ENCODE measurements at regions not wholly inside any gene's neighbourhood (a gene's known extent, or its start where the extent isn't known, plus 50 kb on each side); places are given as distances from the start of the nearest gene placed in this dataset.
"Not testable (repeated sequence)": the region's sequence is repeated elsewhere in the genome, so short reads cannot be mapped to it uniquely, and the experiment has no call there.

DNA sequence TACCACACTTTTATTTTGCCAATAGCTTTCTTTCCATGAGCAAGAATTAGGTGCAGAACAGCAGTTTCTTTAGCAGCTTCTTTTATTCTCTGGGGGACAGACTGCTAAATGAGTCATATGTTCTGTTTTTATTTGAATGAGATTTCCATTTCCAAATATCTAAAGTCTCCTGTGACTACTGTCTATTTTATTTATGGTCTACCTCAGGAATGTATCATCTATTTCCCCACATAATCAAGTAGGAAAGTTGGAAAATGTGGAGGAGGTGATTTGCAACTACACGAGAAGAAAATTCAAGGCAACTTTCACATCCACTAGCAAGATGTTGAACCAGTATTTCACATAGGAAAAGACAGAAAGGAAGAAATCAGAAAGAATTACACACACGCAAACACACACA, 139.9 kb upstream of the MEX3C start:
- no peak for DNase-seq

DNA sequence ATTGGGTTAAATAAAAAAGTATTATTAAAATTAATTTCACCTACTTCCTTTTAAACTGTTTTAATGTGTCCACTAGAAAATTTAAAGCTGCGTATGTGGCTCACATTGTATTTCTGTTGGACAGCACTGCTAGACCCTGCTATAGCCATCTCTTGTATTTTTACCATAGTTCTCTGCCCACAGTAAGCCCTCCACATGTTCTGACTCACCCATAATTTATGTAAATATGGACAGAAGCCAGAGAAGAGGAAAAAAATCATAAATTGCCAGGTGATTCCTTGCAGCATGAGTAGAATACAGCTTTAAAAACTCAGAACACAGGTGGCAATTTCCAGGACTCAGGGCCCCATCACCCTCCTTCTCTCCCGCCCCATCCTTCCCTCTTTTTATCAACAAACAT, 142.4 kb upstream of the MEX3C start:
- DNase-seq, result no peak

DNA sequence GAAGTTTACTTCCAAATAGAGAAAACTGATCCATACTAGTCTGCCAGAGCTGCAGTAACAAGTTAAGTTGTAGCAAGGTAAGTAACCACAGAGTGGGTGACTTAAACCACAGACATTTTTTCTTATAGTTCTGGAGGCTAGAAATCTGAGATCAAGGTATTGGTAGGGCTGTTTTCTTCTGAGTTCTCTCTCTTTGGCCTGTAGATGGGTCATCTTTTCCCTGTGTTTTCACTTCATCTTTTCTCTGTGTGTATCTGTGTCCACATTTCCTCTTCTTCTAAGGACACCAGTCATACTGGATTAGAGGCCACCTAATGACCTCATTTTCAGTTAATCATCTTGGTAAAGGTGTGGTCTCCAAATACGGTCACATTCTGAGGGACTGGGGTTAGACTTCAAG, 142.9 kb upstream of the MEX3C start:
- no peak for DNase-seq

GRCh38 chr18:51342815-51343214, 145.3 kb upstream of the MEX3C start:
- no peak for DNase-seq

- DNase-seq, result no peak
Measured at GRCh38 chr18:51345848-51346391, 148.4 kb upstream of the MEX3C start.

DNA sequence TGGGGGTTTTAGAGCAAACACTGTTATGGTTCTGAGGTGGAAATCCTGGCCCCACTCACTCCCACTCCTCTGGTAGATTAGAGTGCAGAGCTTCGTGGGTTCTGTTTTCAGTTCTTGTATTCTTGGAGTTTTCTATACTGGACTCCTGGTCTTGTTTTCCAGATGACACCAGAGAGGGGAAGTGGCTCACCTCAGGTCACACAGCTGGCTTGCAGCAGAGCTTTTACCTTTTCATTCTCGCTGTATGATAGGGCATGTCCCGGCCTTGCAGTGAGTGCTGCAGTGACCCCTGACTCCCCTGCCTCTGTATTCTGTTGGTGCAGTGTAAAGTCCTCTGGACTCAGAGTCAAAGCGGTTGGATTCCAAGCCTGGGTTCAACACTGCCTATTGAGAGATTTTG, 148.9 kb upstream of the MEX3C start:
- DNase-seq, result no peak

GRCh38 chr18:51350081-51350480, 152.6 kb upstream of the MEX3C start:
- no peak for DNase-seq

- DNase-seq, result no peak
Measured at GRCh38 chr18:51355841-51356240, 158.4 kb upstream of the MEX3C start.

- not testable (repeated sequence) for DNase-seq
Measured at GRCh38 chr18:51360301-51360700, 162.8 kb upstream of the MEX3C start.

DNA sequence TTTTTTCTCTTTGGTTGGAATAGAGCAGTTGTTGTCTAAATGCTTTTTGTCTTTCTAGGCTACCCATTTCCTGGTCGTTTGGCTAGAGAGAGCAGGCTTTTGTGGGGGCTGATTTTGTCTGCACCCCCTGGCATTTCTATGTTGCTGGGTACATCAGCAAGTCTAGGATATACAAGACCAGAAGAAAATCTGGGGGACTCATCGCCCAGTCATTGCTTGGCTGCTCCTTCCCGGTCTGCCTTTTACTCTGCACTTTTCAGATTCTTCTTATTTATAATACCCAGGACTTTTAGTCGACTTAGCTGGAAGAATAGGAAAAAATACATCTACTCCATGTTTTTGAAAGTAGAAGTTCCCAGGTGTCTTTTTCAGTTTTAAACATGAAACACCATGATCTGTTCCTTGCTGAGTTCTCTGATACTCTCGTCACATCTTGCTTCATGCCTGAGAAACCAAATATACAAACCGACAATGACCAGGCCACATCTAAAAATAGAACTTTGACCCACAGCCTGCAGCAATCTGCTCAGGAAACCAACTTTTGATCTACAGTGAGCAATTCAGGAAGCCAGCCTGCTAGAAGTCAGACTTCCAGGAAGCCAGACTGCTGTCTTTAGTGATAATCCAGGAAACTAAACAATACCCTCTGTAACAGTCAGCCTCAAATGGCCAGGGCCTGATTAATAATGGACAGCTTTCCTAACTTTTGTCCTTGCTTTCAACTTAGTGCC, 163.8 kb upstream of the MEX3C start:
- DNase-seq, result no peak

DNA sequence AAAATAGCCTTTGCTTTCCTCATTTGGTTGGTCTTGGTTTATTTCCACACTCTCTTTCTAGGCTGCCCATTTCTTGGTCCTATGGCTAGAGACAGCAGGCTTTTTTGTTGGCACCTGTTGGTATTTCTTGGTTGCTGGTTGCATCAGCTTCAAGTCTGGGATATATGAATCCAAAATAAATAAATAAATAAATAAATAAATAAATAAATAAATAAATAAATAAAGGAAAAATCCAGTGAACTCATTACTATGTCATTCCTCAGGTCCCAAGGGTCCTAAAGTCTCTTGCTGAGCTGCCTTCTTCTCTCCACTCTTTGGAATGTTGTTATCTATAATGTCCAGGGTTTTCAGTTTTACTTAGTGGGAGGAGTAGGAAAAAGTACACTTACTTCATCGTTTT, 165.9 kb upstream of the MEX3C start:
- no peak for DNase-seq

GRCh38 chr18:51370996-51371395, 173.5 kb upstream of the MEX3C start:
- DNase-seq, result no peak

DNA sequence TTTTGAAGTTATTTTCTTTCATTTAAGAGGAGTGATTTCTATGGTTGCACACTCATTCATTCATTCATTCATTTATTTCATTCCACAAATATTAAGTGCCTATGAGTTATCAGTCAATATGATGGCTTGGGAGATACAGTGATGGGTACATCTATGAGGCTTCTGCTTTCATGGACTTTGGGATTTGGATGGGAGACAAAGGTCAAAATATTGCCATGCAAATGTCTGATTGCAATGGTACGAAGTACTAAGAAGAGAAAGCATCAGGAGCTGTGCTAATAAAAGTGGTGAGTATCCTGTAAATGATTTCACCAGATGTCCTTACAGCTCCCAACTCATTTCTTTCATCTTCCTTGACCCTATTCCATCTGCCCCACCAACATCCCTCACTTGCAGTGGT, 174.4 kb upstream of the MEX3C start:
- DNase-seq, result no peak

- no peak for DNase-seq
Measured at GRCh38 chr18:51382081-51382480, 184.6 kb upstream of the MEX3C start.

DNA sequence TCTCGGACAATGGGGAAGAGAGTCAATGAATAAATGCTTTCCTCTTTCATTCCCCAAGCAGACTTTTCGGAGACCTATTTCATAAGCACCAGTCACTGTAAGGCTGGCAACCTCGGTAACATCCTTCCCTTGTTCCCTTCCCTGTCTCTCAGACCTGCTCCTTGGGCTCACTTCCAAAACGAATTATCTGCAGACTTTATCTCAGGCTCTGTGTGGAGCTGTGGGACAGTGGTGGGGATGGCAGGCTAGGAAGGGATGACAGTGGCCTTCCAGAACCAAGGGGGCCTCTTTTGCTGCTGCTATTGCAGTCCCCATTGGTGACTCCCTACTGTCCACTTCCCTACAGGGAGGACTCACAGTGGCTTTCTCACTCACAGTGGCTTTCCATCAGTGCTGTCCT, 185.6 kb upstream of the MEX3C start:
- DNase-seq, result no peak

- no peak for DNase-seq
Measured at GRCh38 chr18:51383711-51384110, 186.2 kb upstream of the MEX3C start.

DNA sequence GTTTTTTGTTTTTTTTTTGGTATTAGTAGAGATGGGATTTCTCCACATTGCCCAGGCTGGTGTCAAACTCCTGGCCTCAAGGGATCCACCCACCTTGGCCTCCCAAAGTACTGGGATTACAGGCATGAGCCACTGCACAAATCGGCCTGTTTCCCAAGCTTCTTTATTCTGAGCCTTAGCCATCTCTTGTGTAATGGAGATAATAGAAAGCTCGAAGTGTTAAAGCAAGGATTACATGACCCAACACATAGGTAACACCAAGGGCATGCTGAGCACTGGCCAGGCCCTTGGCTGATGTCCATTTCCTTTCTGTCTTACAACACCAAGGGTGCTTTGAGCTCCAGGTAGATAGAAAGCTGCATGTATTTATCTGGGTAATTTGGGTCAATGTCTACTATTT, 187.8 kb upstream of the MEX3C start:
- DNase-seq, result no peak

DNA sequence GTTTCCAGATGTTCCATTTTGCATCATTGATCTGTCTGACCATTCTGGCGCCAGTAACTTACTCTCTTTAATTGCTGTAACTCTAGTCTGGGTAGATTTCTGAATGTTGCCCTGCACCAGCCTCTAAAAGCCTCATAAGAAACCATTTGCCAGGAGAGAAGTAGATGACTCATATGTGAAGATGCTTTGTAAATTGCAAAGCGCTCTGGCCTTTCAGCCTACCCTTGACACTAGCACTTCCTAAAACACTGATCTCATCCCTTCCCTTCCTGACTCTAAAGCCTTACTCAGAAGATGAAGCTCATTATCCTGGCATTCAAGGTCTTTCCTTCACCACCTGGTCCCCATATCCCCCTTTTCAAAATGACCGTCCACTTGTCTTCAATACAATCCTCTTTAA, 193.2 kb upstream of the MEX3C start:
- DNase-seq, result no peak

GRCh38 chr18:51391215-51391614, 193.7 kb upstream of the MEX3C start:
- no peak for DNase-seq

DNA sequence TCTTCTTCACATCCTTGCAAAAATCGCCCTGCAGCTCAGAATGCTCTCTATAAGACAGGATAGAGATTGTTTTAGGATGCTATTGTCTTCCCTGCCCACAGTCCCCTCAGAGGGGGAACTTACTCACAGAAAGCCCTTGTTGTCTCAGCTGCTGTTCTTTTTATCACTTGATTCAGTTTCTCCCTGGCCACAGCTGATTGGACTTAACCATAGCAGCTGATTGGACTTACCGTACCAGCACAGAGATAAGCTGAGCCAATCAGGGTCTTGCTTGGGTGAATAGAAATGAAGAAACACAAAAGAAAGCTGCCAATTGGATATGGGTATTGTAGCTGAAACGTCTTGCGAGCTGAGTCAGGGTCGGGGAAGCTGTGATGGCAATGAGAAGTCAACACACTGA, 194.2 kb upstream of the MEX3C start:
- no peak for DNase-seq

GRCh38 chr18:51397347-51397962, 200.0 kb upstream of the MEX3C start:
- DNase-seq, result no peak

GRCh38 chr18:51398104-51398503, 200.6 kb upstream of the MEX3C start:
- no peak for DNase-seq

- DNase-seq, result no peak
Measured at GRCh38 chr18:51399491-51400122, 202.1 kb upstream of the MEX3C start.

- no peak for DNase-seq
Measured at GRCh38 chr18:51400721-51401120, 203.2 kb upstream of the MEX3C start.

All from CD4-positive, alpha-beta T cell treated with Interleukin-21 for 1 hour (primary cell).